Epidermal melanocyte (primary cell): ENCODE measurements at regions not wholly inside any gene's neighbourhood (a gene's known extent, or its start where the extent isn't known, plus 50 kb on each side); places are given as distances from the start of the nearest gene placed in this dataset.
"Not testable (repeated sequence)": the region's sequence is repeated elsewhere in the genome, so short reads cannot be mapped to it uniquely, and the experiment has no call there.

Source experiments
- DNase-seq: peaks from one replicate; pipeline ENCODE4 v3.0.0; 2011; ENCODE audit warnings: low spot score; ENCODE audit not compliant: insufficient read length

DNA sequence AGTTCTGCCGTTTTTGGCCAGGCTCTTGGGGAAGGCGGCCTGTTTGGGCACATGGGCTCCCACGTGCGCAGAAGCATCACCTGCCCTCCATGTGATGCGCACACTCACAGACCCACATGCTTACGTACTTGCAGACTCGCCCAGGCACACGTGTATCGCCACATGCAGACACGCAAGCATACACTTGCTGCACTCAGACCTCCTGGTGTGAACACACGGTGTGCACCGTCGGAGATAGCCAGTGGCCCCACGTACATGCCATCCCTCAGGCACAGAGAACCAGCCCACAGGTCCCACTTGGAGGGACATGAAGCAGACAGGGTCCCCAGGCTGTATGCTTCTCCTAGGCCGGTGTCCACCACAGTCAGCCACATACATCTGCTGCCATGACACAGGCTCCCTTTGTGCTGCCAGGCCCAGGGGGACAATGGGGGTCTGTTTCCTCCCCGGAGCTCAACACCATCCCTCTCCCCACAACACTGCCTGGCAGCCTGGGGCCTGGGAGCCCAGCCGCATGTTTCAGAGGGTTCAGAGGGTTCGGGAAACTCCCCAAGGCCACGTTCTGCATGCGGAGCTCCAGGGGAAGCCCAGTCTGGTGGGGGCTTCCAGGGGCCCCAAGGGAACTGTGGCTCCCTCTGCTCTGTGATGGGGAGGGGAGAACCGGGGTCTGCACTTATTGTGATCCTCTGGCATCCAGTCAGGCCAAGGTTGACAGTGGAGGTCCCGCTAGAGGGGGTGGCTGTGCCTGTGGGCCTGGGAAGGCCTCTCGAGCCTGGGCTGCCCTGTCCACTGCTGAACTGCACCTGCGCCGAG, 208.1 kb upstream of the HAAO start:
- peak; percentile 72 for DNase-seq

DNA sequence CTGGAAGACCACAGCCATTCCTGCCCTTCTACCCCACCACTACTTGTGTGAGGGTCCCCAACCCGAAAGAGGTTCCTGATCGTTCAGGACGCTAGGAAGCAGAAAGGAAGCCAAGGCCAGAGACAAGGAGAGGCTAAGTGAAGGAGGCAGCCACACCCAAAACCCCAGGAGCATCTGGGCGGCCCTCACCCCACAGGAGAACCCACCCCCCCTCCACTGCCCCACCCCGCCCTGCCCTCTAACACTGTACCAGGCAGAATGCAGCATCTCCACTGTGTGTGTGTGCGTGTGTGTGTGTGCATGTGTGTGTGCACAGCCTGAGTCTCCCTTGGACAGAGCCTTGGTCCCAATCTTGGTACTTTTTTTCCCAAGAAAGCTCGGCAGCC, 207.5 kb upstream of the HAAO start:
- DNase-seq: no peak

DNA sequence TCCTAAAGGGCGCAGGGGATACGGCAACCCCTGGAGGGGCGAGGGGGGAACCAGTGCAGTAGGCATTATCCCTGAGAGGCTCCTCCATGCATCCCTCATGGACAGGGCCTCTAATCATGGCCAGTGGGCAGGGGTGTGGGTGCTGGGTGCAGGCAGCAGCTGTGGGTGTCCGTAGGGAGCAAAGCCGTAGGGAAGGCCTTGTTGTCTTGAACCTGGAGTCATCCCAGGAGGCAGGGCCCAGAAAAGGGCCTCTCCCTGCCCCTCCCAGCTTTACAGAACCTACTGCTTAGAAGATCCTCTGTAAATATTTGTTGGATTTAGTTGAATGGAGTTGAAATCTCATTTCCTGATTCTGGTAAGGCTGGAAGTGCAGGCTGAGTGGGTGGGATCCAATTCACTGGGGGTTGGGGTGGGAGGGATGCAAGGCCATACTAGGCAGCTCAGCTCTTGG, 207.0 kb upstream of the HAAO start:
- no peak for DNase-seq

DNA sequence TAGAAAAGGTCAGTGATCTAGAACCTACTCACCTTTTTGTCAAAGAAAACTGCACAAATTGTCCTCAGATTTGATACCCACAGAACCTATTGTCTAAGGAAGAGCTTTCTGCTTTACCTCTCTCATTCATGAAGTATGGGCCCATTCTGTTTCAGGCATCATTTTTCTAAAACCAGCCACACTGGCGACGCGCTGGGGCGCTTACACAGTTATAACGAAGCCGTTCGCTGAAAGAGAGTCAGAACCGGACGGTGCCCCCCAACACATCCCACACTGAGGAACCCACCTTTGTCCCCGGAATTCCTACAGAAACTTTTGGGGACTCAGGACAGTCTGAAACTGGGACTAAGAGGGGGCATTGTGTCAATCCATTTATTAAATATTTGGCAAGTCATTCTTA, 206.3 kb upstream of the HAAO start:
- DNase-seq: no peak

DNA sequence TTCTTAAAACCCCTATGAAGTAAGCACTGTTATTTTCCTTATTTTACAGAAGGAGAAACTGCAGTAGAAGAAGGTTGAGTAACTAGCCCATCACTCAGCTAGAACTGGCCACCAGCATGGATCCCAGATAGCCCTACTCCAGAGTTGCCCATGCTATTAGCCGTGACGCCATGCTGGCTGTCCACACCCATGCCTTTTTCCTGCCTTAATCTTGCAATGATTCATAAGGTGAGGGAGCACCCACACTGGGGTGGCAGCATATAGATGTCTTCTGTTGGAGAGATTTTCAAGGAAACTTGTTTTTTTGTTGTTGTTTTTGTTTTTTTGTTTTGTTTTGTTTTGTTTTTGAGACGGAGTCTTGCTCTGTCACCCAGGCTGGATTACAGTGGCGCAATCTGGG, 204.1 kb upstream of the HAAO start:
- DNase-seq: no peak

DNA sequence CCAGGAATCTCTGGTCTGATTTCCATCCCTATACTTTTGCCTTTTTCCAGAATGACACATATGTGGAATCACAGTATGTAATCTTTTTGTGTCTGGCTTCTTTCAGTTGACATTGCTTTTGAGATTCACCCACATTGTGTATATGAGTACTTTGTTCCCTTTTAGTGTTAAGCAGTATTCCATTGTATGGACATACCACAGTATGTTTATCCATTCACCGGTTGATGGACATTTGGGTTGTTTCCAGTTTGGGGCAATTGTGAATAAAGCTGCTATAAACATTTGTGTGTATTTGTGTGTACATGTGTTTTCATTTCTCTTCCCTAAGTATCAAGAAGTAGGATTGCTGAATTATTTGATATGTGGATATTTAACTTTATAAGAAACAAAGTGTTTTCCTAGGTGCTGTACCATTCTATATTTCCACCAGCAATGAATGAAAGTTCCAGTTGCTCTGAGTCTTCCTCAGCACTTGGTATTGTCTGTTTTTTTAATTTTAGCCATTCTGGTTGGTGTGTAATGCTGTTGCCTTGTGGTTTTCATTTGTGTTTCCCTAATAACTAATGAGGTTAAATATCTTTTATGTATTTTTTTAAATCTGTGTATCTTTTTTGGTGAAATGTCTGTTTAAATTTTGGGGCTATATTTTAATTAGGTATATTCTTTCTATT, 203.5 kb upstream of the HAAO start:
- DNase-seq: no peak

GRCh38 chr2:42989283-42990081, 197.1 kb upstream of the HAAO start:
- DNase-seq: not testable (repeated sequence)

- not testable (repeated sequence) for DNase-seq
Observed at GRCh38 chr2:42988055-42988454, 195.7 kb upstream of the HAAO start.

- peak; percentile 67 for DNase-seq
Observed at GRCh38 chr2:42987112-42987922, 194.9 kb upstream of the HAAO start.

DNA sequence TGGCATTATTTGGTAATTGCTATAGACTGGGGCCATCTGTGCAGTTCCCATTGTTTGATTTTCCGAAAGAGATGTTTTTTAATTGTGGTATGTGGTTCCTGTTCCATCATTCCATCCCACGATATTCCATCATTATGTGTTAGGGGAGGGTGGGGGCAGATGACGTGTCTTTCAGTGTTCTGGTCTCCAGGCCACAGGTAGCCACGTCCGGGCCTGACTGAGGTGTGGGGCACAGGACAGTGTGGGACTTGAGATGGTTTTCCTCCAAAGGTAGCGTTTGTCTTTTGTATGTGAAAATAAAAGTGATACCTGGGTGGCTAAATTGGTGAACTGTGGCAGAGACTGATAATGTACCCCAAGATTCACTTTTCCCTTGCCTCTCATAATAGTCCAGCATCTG, 192.2 kb upstream of the HAAO start:
- no peak for DNase-seq

- DNase-seq: no peak
Observed at GRCh38 chr2:42984081-42984480, 191.7 kb upstream of the HAAO start.

- no peak for DNase-seq
Observed at GRCh38 chr2:42980764-42981416, 188.5 kb upstream of the HAAO start.

DNA sequence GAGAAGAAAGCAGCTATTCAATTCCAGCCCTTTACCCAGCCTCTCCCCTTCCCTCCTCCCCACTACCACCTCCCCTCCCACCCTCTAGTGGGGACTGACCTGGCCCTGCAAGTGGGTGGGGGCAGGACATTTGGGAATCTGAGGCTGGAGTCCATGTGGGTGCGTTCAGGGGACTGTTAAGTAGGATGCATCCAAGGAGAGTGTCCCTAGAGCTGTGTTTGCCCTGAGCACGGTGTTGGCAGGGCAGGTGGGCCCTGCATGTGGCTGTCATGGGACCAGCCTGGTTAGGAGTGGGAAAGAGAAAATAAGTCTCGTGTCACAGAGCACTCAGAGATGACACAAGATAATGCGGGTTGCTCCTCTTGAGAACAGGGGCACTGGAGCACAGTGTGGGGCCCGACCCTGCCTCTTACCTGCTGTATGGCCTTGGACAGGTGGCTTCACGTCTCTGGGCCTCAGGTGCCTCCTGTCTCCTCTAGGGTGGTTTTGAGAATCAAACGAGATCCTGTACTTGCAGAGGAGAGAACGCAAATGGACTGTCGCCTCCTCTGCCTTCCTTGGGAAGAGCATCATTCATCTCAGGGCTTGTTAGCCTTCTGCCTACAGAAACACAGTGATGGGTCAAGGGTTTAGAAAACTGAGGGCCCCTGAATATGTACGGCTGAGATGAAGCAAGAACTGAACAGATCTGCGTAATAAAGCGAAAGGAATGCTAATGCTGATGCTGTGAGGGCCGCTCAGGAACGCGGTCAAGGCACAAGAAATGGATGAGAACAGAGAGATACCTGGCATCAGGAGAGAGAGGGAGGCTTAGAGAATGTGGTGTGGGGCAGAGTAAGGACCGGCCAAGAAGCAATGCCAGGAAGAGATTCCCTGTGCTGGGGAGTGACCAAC, 187.7 kb upstream of the HAAO start:
- DNase-seq: no peak

DNA sequence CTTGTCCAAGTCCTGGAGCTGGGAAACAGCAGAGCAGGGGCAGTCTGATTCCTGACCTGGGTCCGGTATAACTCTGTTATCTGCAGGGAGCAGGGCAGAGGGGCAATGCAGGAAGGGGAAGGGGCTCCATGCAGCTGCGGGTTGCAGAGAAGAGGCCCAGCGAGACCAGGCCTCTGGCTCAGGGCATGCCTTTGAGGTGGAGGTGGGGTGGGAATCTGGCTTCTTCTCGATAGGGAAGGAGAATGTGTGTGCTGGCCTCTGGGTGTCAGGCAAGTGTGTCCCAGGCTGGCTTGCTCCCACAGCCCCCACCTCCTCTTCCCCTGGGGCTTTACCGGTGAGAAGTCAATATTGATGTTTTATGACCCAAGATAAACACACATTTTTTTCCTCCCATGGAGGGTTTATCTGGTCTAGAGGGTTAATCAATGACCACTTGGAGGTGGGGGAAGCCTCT, 187.1 kb upstream of the HAAO start:
- no peak for DNase-seq

DNA sequence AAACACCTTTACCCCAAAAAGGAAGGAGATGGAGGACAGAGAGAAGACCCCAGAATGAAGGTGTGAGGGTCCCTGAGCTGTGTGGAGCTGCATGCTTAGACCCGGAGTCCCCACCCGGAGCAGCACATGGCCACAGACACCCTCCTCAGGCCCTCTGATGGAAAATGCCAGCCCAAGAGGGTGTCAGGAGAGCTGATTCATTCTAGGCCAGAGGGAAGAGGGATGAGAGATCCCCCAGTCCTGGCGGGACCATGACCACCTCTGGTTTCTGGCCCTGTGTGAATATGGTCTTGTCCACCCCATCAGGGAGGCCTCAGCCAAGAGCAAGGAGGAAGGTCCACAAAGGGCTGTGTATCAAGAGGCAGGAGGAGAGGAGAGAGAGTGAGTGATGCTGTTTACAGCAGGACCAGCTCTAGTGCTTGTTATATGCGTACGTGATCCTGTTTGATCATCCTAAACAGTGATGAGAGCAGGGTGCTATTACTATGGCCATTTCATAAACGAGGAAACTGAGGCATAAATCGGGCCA, 186.6 kb upstream of the HAAO start:
- DNase-seq: no peak

GRCh38 chr2:42978175-42978886, 185.9 kb upstream of the HAAO start:
- DNase-seq: no peak

GRCh38 chr2:42977270-42978174, 185.1 kb upstream of the HAAO start:
- no peak for DNase-seq

- DNase-seq: no peak
Observed at GRCh38 chr2:42976351-42976750, 184.0 kb upstream of the HAAO start.
